Neural cell (in vitro differentiated cells): ENCODE measurements at regions not wholly inside any gene's neighbourhood (a gene's known extent, or its start where the extent isn't known, plus 50 kb on each side); places are given as distances from the start of the nearest gene placed in this dataset.

ENCODE experiments used
- H2AFZ ChIP-seq: fragments of 200-600, 300-800 bp; sonication (generic), shearing (Covaris generic); 2 replicates; pipeline ENCODE4 v1.6.0; 2014; ENCODE audit warnings: low read depth, mild to moderate bottlenecking, antibody characterized with exemption, low read length, moderate library complexity
- H3F3A ChIP-seq: fragments of 200-600 bp; shearing (Covaris generic); 2 replicates; pipeline ENCODE4 v1.6.1; 2016; ENCODE audit warnings: mild to moderate bottlenecking, moderate library complexity, mixed read lengths, antibody characterized with exemption, low read length; ENCODE audit not compliant: insufficient read depth, poor library complexity, severe bottlenecking
- H3K27ac ChIP-seq: fragments of 200-600, 300-800 bp; sonication (generic), shearing (Covaris generic); 2 replicates; pipeline ENCODE4 v1.5.1; 2014; ENCODE audit warnings: mild to moderate bottlenecking, low read length, moderate library complexity
- H3K27me3 ChIP-seq: fragments of 300-800, 200-600 bp; sonication (generic), shearing (Covaris generic); 2 replicates; pipeline ENCODE4 v1.6.0; 2014; ENCODE audit warnings: mild to moderate bottlenecking, low read depth, low read length, moderate library complexity; ENCODE audit not compliant: insufficient read depth
- H3K36me3 ChIP-seq: fragments of 300-800, 200-600 bp; sonication (generic), shearing (Covaris generic); 2 replicates; pipeline ENCODE4 v1.5.1; 2014; ENCODE audit warnings: mild to moderate bottlenecking, antibody characterized with exemption, low read length, moderate library complexity; ENCODE audit not compliant: insufficient read depth
- H3K4me2 ChIP-seq: fragments of 300-800, 200-600 bp; sonication (generic), shearing (Covaris generic); 2 replicates; pipeline ENCODE4 v1.6.0; 2014; ENCODE audit warnings: mild to moderate bottlenecking, low read length
- H3K4me3 ChIP-seq: fragments of 300-800, 200-600 bp; sonication (generic), shearing (Covaris generic); 2 replicates; pipeline ENCODE4 v1.5.1; 2014; ENCODE audit warnings: mild to moderate bottlenecking, low read length, moderate library complexity
- H3K79me2 ChIP-seq: fragments of 200-600 bp; shearing (Covaris generic); replicated peaks from 2 replicates; pipeline ENCODE4 v1.6.0; 2014; ENCODE audit warnings: mild to moderate bottlenecking, low read length, moderate library complexity; ENCODE audit not compliant: insufficient read depth
- H3K9ac ChIP-seq: fragments of 300-800, 200-600 bp; sonication (generic), shearing (Covaris generic); 2 replicates; pipeline ENCODE4 v1.6.1; 2016; ENCODE audit warnings: mild to moderate bottlenecking, low read length, mixed read lengths
- H3K9me2 ChIP-seq: fragments of 200-600 bp; shearing (Covaris generic); 2 replicates; pipeline ENCODE4 v1.6.1; 2016; ENCODE audit warnings: mild to moderate bottlenecking, low read length, mixed read lengths; ENCODE audit not compliant: insufficient read depth
- H3K9me3 ChIP-seq: fragments of 200-600, 300-800 bp; sonication (generic), shearing (Covaris generic); 2 replicates; pipeline ENCODE4 v1.6.1; 2016; ENCODE audit warnings: mild to moderate bottlenecking, mixed run types, low read length, moderate library complexity, mixed read lengths
- H4K20me1 ChIP-seq: fragments of 200-600 bp; shearing (Covaris generic); 2 replicates; pipeline ENCODE4 v1.6.1; 2016; ENCODE audit warnings: mild to moderate bottlenecking, mixed run types; ENCODE audit not compliant: insufficient read depth
- EP300 ChIP-seq: fragments of 450-650 bp; conservative IDR thresholded peaks from 2 replicates; pipeline ENCODE4 v1.6.1; 2014; ENCODE audit warnings: antibody characterized with exemption, mild to moderate bottlenecking, moderate library complexity; ENCODE audit not compliant: poor library complexity, severe bottlenecking
- EZH2 ChIP-seq: fragments of 200-600, 300-800 bp; shearing (Covaris generic), sonication (generic); IDR thresholded peaks from 2 replicates; pipeline ENCODE4 v1.6.1; 2014; ENCODE audit warnings: antibody characterized with exemption, low read length, borderline replicate concordance, mild to moderate bottlenecking; ENCODE audit not compliant: insufficient read depth, poor library complexity, severe bottlenecking
- MXI1 ChIP-seq: fragments of 450-650 bp; conservative IDR thresholded peaks from 2 replicates; pipeline ENCODE4 v1.6.1; 2014; ENCODE audit warnings: antibody characterized with exemption, mild to moderate bottlenecking; ENCODE audit not compliant: poor library complexity, severe bottlenecking
- POLR2AphosphoS5 ChIP-seq: IDR thresholded peaks from 2 replicates; pipeline ENCODE4 v1.6.1; 2012
- RAD21 ChIP-seq: fragments of 450-650 bp; conservative IDR thresholded peaks from 2 replicates; pipeline ENCODE4 v1.6.1; 2014; ENCODE audit warnings: antibody characterized with exemption, mild to moderate bottlenecking, moderate library complexity
- SMC3 ChIP-seq: fragments of 450-650 bp; conservative IDR thresholded peaks from 2 replicates; pipeline ENCODE4 v1.6.1; 2014; ENCODE audit warnings: antibody characterized with exemption, mild to moderate bottlenecking, moderate library complexity; ENCODE audit not compliant: poor library complexity
- TAF1 ChIP-seq: IDR thresholded peaks from 2 replicates; pipeline ENCODE4 v1.6.1; 2012; ENCODE audit warnings: low read depth
- TF ChIP-seq, protein P1 (sequence below): IDR thresholded peaks from 2 replicates; pipeline ENCODE4 v1.6.1; 2012; ENCODE audit warnings: borderline replicate concordance
- TF ChIP-seq, protein P2 (sequence below): fragments of 450-650 bp; IDR thresholded peaks from 2 replicates; pipeline ENCODE4 v1.5.1; 2014; ENCODE audit warnings: antibody characterized with exemption, mild to moderate bottlenecking, moderate library complexity; ENCODE audit not compliant: poor library complexity, severe bottlenecking

- no peaks in the 10 kb centered on the region for H3K36me3 ChIP-seq
- no peak overlapping the region for H2AFZ ChIP-seq
- no peak overlapping the region for H3K27ac ChIP-seq
- H3K9me2 ChIP-seq: no peaks in the 10 kb centered on the region
- no peaks in the 10 kb centered on the region for H3F3A ChIP-seq
- no peaks in the 10 kb centered on the region for H3K27me3 ChIP-seq
- no peak overlapping the region for H3K9ac ChIP-seq
- no peak overlapping the region for H3K4me3 ChIP-seq
- no peak overlapping the region for H3K4me2 ChIP-seq
- no peak for TF ChIP-seq SMC3
- TF ChIP-seq EP300: no peak
- no peak for TF ChIP-seq RAD21
- no peak for TF ChIP-seq EZH2
- TF ChIP-seq, protein P1, sequence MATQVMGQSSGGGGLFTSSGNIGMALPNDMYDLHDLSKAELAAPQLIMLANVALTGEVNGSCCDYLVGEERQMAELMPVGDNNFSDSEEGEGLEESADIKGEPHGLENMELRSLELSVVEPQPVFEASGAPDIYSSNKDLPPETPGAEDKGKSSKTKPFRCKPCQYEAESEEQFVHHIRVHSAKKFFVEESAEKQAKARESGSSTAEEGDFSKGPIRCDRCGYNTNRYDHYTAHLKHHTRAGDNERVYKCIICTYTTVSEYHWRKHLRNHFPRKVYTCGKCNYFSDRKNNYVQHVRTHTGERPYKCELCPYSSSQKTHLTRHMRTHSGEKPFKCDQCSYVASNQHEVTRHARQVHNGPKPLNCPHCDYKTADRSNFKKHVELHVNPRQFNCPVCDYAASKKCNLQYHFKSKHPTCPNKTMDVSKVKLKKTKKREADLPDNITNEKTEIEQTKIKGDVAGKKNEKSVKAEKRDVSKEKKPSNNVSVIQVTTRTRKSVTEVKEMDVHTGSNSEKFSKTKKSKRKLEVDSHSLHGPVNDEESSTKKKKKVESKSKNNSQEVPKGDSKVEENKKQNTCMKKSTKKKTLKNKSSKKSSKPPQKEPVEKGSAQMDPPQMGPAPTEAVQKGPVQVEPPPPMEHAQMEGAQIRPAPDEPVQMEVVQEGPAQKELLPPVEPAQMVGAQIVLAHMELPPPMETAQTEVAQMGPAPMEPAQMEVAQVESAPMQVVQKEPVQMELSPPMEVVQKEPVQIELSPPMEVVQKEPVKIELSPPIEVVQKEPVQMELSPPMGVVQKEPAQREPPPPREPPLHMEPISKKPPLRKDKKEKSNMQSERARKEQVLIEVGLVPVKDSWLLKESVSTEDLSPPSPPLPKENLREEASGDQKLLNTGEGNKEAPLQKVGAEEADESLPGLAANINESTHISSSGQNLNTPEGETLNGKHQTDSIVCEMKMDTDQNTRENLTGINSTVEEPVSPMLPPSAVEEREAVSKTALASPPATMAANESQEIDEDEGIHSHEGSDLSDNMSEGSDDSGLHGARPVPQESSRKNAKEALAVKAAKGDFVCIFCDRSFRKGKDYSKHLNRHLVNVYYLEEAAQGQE: no peak
- TF ChIP-seq, protein P2, sequence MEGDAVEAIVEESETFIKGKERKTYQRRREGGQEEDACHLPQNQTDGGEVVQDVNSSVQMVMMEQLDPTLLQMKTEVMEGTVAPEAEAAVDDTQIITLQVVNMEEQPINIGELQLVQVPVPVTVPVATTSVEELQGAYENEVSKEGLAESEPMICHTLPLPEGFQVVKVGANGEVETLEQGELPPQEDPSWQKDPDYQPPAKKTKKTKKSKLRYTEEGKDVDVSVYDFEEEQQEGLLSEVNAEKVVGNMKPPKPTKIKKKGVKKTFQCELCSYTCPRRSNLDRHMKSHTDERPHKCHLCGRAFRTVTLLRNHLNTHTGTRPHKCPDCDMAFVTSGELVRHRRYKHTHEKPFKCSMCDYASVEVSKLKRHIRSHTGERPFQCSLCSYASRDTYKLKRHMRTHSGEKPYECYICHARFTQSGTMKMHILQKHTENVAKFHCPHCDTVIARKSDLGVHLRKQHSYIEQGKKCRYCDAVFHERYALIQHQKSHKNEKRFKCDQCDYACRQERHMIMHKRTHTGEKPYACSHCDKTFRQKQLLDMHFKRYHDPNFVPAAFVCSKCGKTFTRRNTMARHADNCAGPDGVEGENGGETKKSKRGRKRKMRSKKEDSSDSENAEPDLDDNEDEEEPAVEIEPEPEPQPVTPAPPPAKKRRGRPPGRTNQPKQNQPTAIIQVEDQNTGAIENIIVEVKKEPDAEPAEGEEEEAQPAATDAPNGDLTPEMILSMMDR: no peak
- H4K20me1 ChIP-seq: no peaks in the 10 kb centered on the region
- H3K9me3 ChIP-seq: no peaks in the 10 kb centered on the region
- H3K79me2 ChIP-seq: no peaks in the 10 kb centered on the region
Measured at GRCh38 chr13:31595563-31595962, 143.8 kb upstream of the RXFP2 start.

DNA sequence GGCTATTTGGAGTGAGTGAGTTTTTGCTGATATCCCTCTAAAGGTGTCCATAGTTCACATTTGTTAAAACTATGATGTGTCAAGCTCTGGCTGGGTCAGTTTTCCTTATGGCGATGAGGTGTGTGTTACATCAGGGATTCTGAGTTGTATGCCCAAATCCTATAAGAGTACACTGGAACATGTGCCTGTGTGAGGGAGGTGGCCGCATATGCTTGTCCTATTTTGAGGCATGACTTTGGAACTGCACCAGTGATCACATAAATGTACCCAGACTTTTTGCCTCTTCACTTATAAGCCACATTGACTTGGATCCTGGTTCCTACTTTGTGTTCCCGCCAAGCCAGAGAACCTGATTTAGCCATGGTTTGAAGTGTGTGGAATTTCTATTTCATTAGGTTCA is 140.3 kb upstream of the RXFP2 start:
- TF ChIP-seq EP300 (no peak), POLR2AphosphoS5 (no peak), SMC3 (no peak), RAD21 (no peak), MXI1 (no peak), EZH2 (no peak), TAF1 (no peak)
- TF ChIP-seq, protein P2: no peak
- TF ChIP-seq, protein P1: no peak
- no peaks in the 10 kb centered on the region for H3K27me3 ChIP-seq
- no peak overlapping the region for H3K9ac ChIP-seq
- H3K9me3 ChIP-seq: no peaks in the 10 kb centered on the region
- H3K36me3 ChIP-seq: no peaks in the 10 kb centered on the region
- no peaks in the 10 kb centered on the region for H3K9me2 ChIP-seq
- no peak overlapping the region for H3K27ac ChIP-seq
- H2AFZ ChIP-seq: no peak overlapping the region
- H3K79me2 ChIP-seq: no peaks in the 10 kb centered on the region
- no peak overlapping the region for H3K4me2 ChIP-seq
- no peak overlapping the region for H3K4me3 ChIP-seq
- H4K20me1 ChIP-seq: no peaks in the 10 kb centered on the region
- peaks cover under 1% of the 10 kb centered on the region for H3F3A ChIP-seq
